ENCODE measurements at regions not wholly inside any gene's neighbourhood (a gene's known extent, or its start where the extent isn't known, plus 50 kb on each side); places are given as distances from the start of the nearest gene placed in this dataset.

GRCh38 chr11:114921697-114922096 is 243.4 kb downstream of the NXPE2 start:
- H3F3A ChIP-seq (ENCODE audit: insufficient read depth) = no peaks in the 10 kb centered on the region
- H3K9me2 ChIP-seq (replicated peaks; ENCODE audit: insufficient read depth, low read length) = no peaks in the 10 kb centered on the region; the same call in 1 of the 2 replicates
- no peaks in the 10 kb centered on the region for H3K27me3 ChIP-seq (ENCODE audit: low read length)
- H3K9ac ChIP-seq (ENCODE audit: low read length) = no peak overlapping the region
- no peak overlapping the region for H2AFZ ChIP-seq (ENCODE audit: low read depth, low read length, severe bottlenecking)
- H3K36me3 ChIP-seq (ENCODE audit: low read length) = no peaks in the 10 kb centered on the region
- H3K9me3 ChIP-seq (ENCODE audit: insufficient read depth, low read length) = no peaks in the 10 kb centered on the region
- TF ChIP-seq CTCF (IDR thresholded peaks at IDR 0.05; ENCODE audit: insufficient read depth, low read length, poor library complexity, severe bottlenecking) (no peak), EZH2phosphoT487 (conservative IDR thresholded peaks at IDR 0.05; ENCODE audit: low read length) (no peak)
- H3K4me2 ChIP-seq (ENCODE audit: low read depth, low read length, poor library complexity, severe bottlenecking) = no peak overlapping the region
- no peak overlapping the region for H3K27ac ChIP-seq (ENCODE audit: low read depth, low read length)
- H3K79me2 ChIP-seq (ENCODE audit: insufficient read depth, low read length) = no peaks in the 10 kb centered on the region
- no peaks in the 10 kb centered on the region for H4K20me1 ChIP-seq (ENCODE audit: low read depth, low read length)
- H3K4me3 ChIP-seq (ENCODE audit: insufficient read depth, low read length, poor library complexity, severe bottlenecking) = no peak overlapping the region

DNA sequence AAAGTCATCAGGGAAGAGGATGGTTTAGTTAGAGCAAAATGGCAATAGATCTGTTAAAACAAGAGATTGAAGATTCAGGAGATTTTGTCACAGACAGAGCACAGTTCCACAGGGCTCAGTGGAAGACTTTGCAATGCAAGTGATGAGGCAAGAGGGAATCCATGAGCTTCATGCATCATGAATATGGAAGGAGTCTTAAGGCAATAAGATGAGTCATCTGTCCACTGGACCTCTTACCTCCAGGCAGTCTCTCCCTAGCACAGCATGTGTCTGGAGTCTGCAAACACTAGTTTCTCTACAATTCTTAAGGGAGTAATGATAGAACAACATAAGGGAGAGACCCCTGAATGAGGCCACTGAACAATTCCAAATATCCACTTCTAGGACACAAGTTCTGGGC is 245.7 kb downstream of the NXPE2 start:
- Histone ChIP-seq H3K27ac (ENCODE audit: low read depth, low read length) (no peak overlapping the region), H3K36me3 (ENCODE audit: low read length) (no peaks in the 10 kb centered on the region), H3K9me3 (ENCODE audit: insufficient read depth, low read length) (no peaks in the 10 kb centered on the region), H3K79me2 (ENCODE audit: insufficient read depth, low read length) (no peaks in the 10 kb centered on the region), H4K20me1 (ENCODE audit: low read depth, low read length) (no peaks in the 10 kb centered on the region), H3K9ac (ENCODE audit: low read length) (no peak overlapping the region), H3K27me3 (ENCODE audit: low read length) (no peaks in the 10 kb centered on the region), H2AFZ (ENCODE audit: low read depth, low read length, severe bottlenecking) (no peak overlapping the region), H3F3A (ENCODE audit: insufficient read depth) (no peaks in the 10 kb centered on the region), H3K4me3 (ENCODE audit: insufficient read depth, low read length, poor library complexity, severe bottlenecking) (no peak overlapping the region), H3K9me2 (replicated peaks; ENCODE audit: insufficient read depth, low read length) (no peaks in the 10 kb centered on the region), H3K4me2 (ENCODE audit: low read depth, low read length, poor library complexity, severe bottlenecking) (no peak overlapping the region)
- TF ChIP-seq EZH2phosphoT487 (conservative IDR thresholded peaks at IDR 0.05; ENCODE audit: low read length) (no peak), CTCF (IDR thresholded peaks at IDR 0.05; ENCODE audit: insufficient read depth, low read length, poor library complexity, severe bottlenecking) (no peak)

GRCh38 chr11:114925591-114925990 is 247.3 kb downstream of the NXPE2 start:
- Histone ChIP-seq H3K4me2 (ENCODE audit: low read depth, low read length, poor library complexity, severe bottlenecking) (no peak overlapping the region), H3K4me3 (ENCODE audit: insufficient read depth, low read length, poor library complexity, severe bottlenecking) (no peak overlapping the region), H3K9me2 (replicated peaks; ENCODE audit: insufficient read depth, low read length) (no peaks in the 10 kb centered on the region), H3F3A (ENCODE audit: insufficient read depth) (no peaks in the 10 kb centered on the region), H3K36me3 (ENCODE audit: low read length) (no peaks in the 10 kb centered on the region), H3K27ac (ENCODE audit: low read depth, low read length) (no peak overlapping the region), H3K9ac (ENCODE audit: low read length) (no peak overlapping the region), H2AFZ (ENCODE audit: low read depth, low read length, severe bottlenecking) (no peak overlapping the region), H4K20me1 (ENCODE audit: low read depth, low read length) (no peaks in the 10 kb centered on the region), H3K9me3 (ENCODE audit: insufficient read depth, low read length) (no peaks in the 10 kb centered on the region), H3K79me2 (ENCODE audit: insufficient read depth, low read length) (no peaks in the 10 kb centered on the region), H3K27me3 (ENCODE audit: low read length) (no peaks in the 10 kb centered on the region)
- TF ChIP-seq CTCF (IDR thresholded peaks at IDR 0.05; ENCODE audit: insufficient read depth, low read length, poor library complexity, severe bottlenecking) (no peak), EZH2phosphoT487 (conservative IDR thresholded peaks at IDR 0.05; ENCODE audit: low read length) (no peak)

All from SU-DHL-6 (cell line).